Gastroesophageal sphincter (tissue), 4 donors: ENCODE measurements at regions not wholly inside any gene's neighbourhood (a gene's known extent, or its start where the extent isn't known, plus 50 kb on each side); places are given as distances from the start of the nearest gene placed in this dataset.

Experiments
- ATAC-seq: fragments of 150-250 bp; one replicate; pipeline ENCODE4 v1.9.1; 2016; ENCODE audit warnings: mild to moderate bottlenecking, moderate library complexity
- H3K27ac ChIP-seq, 4 donors: fragments of 200-600 bp; sonication (generic) in 3 of 4; 1 replicate in 3 of 4; 2 replicates in 1 of 4; pipeline ENCODE4 v1.5.1; 2016 to 2019
- H3K27me3 ChIP-seq: fragments of 200-600 bp; sonication (generic); one replicate; pipeline ENCODE4 v1.5.1; 2019
- H3K36me3 ChIP-seq, 2 donors: fragments of 200-600 bp; sonication (generic); one replicate each; pipeline ENCODE4 v1.5.1; 2019; ENCODE audit warnings: control low read depth in 1 of 2
- H3K4me1 ChIP-seq, 3 donors: fragments of 200-600 bp; sonication (generic); 1 replicate in 2 of 3; 2 replicates in 1 of 3; pipeline ENCODE4 v1.5.1; 2016 to 2019; ENCODE audit warnings: control low read depth in 2 of 3
- H3K4me3 ChIP-seq, 2 donors: fragments of 200-600 bp; sonication (generic); one replicate each; pipeline ENCODE4 v1.5.1; 2019; ENCODE audit warnings: mild to moderate bottlenecking in 1 of 2, moderate library complexity in 1 of 2
- H3K9me3 ChIP-seq, 3 donors: fragments of 200-600 bp; sonication (generic); one replicate each; pipeline ENCODE4 v1.5.1; 2017 to 2019; ENCODE audit warnings: control low read depth in 2 of 3
- EP300 ChIP-seq: sonication (generic); formaldehyde crosslinking; IDR thresholded peaks from one replicate; pipeline ENCODE4 v1.6.1; 2017; ENCODE audit warnings: antibody characterized with exemption, mild to moderate bottlenecking
- POLR2A ChIP-seq, 2 donors: fragments of 450-650 bp; IDR thresholded peaks; one replicate each; pipeline ENCODE4 v1.6.1; 2017; ENCODE audit warnings: antibody characterized with exemption in 2 of 2, mild to moderate bottlenecking in 2 of 2, moderate library complexity in 1 of 2
- POLR2AphosphoS5 ChIP-seq: sonication (generic); formaldehyde crosslinking; IDR thresholded peaks from one replicate; pipeline ENCODE4 v1.6.1; 2017; ENCODE audit warnings: antibody characterized with exemption
- WGBS, 2 donors: methylation state at CpG; one replicate each; pipeline ENCODE4 v1.1.5; 2018; ENCODE audit warnings: low coverage in 1 of 2; 5-methylcytosine and 5-hydroxymethylcytosine counted together
- TF ChIP-seq, protein P1 (sequence below), 4 experiments: fragments of 200-600 bp in 2 of 4; fragments of 450-650 bp in 2 of 4; sonication (generic) in 1 of 4; IDR thresholded peaks; one replicate each; pipeline ENCODE4 v1.5.1; 2017 to 2019; ENCODE audit warnings: antibody characterized with exemption in 4 of 4, mild to moderate bottlenecking in 2 of 4, moderate library complexity in 2 of 4

DNA sequence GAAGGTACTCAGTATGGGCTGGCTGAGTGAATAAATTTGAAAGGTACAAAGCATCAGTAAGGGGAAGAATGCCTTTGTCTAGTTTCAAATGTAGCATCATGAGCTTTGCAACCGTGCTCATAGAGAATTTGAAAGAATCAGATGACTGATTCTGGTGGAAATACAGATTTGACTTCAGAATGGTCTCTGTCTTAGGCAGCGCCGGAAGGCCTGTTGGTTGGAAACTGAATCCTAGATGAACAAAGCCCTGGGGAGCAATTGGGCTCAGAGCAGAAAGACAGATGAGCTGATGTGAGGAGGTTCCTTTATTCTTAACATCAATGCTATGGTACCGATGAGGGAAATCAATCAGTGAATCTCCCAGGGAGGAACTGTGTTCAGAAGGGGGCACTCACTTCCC is 137.3 kb downstream of the SNAPC1 start:
- Histone ChIP-seq H3K36me3 (no peaks in the 10 kb centered on the region), H3K27me3 (no peaks in the 10 kb centered on the region), H3K9me3 (no peaks in the 10 kb centered on the region), H3K4me3 (no peak overlapping the region), H3K4me1 (no peaks in the 10 kb centered on the region), H3K27ac (no peak overlapping the region)
- no peak for TF ChIP-seq EP300
- no peak for TF ChIP-seq POLR2A (IDR thresholded peaks at IDR 0.05)
- TF ChIP-seq, protein P1, sequence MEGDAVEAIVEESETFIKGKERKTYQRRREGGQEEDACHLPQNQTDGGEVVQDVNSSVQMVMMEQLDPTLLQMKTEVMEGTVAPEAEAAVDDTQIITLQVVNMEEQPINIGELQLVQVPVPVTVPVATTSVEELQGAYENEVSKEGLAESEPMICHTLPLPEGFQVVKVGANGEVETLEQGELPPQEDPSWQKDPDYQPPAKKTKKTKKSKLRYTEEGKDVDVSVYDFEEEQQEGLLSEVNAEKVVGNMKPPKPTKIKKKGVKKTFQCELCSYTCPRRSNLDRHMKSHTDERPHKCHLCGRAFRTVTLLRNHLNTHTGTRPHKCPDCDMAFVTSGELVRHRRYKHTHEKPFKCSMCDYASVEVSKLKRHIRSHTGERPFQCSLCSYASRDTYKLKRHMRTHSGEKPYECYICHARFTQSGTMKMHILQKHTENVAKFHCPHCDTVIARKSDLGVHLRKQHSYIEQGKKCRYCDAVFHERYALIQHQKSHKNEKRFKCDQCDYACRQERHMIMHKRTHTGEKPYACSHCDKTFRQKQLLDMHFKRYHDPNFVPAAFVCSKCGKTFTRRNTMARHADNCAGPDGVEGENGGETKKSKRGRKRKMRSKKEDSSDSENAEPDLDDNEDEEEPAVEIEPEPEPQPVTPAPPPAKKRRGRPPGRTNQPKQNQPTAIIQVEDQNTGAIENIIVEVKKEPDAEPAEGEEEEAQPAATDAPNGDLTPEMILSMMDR (IDR thresholded peaks at IDR 0.05), result no peak
- TF ChIP-seq POLR2AphosphoS5, result no peak
- WGBS, 2 donors, result 77 to 87% methylated on average over 3 to 4 of the region's 4 CpGs
- no peak for ATAC-seq

DNA sequence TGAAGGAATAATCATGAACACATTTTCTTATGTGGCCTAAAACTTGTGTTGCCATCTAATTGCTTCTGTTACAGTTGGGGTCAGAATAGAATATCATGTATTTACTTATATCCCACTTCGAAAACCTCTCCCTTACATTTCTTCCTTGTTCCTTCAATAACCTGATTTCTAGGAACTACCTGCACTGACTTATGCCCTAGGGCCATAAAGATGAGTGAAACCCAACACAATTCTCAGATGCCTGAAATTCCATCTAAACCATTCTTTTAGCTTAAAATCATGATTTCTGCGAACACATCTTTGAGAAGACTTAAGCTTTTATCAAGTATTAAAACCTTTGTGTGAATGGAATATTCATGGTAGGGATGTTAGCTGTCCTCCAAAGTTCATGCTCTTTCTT is 142.7 kb downstream of the SNAPC1 start:
- Histone ChIP-seq H3K4me3 (no peak overlapping the region), H3K27me3 (no peaks in the 10 kb centered on the region), H3K9me3 (no peaks in the 10 kb centered on the region), H3K4me1 (no peaks in the 10 kb centered on the region), H3K36me3 (no peaks in the 10 kb centered on the region), H3K27ac (no peak overlapping the region)
- 50 to 92% methylated on average over 2 of the region's 2 CpGs for WGBS, 2 donors
- TF ChIP-seq EP300 (no peak), POLR2A (IDR thresholded peaks at IDR 0.05) (no peak), POLR2AphosphoS5 (no peak)
- TF ChIP-seq, protein P1 (IDR thresholded peaks at IDR 0.05), result no peak
- ATAC-seq, result no peak

DNA sequence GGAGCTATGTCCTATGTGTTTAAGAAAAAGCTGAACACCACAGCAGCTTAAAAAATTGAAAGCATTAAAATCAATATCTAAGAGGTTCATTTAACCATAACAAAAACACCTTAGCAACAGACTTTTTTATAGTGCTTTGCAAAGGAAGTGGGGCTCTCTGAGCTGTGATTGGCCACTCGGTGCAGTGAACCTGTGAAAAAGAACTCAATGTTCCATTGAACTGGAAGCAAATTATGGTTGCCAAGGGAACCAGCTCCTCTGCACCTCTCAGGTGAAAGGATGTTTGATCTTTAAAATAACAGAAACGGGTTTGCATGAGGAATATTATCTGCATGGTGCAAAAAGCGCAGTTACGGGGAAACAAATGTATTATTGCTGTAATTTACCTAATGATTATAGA is 149.4 kb downstream of the SNAPC1 start:
- Histone ChIP-seq H3K27me3 (no peaks in the 10 kb centered on the region), H3K27ac (no peak overlapping the region), H3K36me3 (no peaks in the 10 kb centered on the region), H3K4me3 (no peak overlapping the region), H3K4me1 (no peaks in the 10 kb centered on the region), H3K9me3 (no peaks in the 10 kb centered on the region)
- TF ChIP-seq POLR2AphosphoS5, result no peak
- WGBS, 2 donors, result 53 to 58% methylated on average over 3 to 4 of the region's 4 CpGs
- no peak for ATAC-seq

DNA sequence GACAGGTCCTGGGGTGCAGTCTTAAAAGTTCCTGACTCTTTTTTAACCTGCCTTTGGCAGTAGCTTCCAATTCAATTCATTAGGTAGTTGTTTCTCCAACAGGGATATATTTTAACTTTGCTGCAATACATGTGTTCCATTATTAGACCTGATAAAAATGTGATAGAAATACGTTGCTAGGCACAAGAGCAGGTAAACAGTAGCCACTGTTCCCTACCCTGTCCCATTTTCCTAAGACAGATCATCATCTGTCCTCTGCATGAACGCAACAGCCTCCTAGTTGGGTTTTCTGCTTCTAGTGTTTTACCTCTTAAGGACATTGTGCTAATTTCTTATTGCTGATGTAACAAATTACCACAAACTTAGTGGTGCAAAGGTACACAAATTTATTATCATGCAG is 156.8 kb downstream of the SNAPC1 start:
- Histone ChIP-seq H3K4me3 (no peak overlapping the region), H3K27ac (no peak overlapping the region), H3K27me3 (no peaks in the 10 kb centered on the region), H3K9me3 (no peaks in the 10 kb centered on the region), H3K36me3 (no peaks in the 10 kb centered on the region), H3K4me1 (no peaks in the 10 kb centered on the region)
- TF ChIP-seq, protein P1 (IDR thresholded peaks at IDR 0.05), result no peak
- no peak for ATAC-seq
- WGBS, 2 donors, result 64 to 71% methylated on average over 2 of the region's 2 CpGs

DNA sequence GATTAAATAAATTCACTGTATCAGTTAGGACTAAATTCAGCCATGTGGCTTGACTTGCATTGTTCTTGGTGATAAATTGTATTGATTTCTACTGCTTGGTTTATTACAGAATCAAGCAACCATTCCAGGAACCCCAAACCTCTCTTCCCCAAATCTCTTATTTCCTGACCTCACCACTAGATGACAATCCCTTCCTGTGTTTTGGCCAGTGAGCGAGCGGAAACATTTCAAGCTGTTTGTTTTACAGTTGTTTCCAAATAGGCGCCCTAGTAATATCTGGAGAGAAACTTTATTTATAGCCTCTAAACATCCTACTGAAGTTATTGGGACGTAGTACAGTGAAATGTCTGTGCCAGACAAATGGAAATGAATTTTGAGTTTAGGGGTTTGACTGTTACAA is 161.1 kb downstream of the SNAPC1 start:
- Histone ChIP-seq H3K27me3 (no peaks in the 10 kb centered on the region), H3K9me3 (no peaks in the 10 kb centered on the region), H3K4me1 (no peaks in the 10 kb centered on the region), H3K36me3 (no peaks in the 10 kb centered on the region), H3K27ac (no peak overlapping the region), H3K4me3 (no peak overlapping the region)
- TF ChIP-seq EP300, result no peak
- TF ChIP-seq POLR2A (IDR thresholded peaks at IDR 0.05), result no peak
- no peak for TF ChIP-seq POLR2AphosphoS5
- TF ChIP-seq, protein P1 (IDR thresholded peaks at IDR 0.05), result no peak
- ATAC-seq, result no peak
- WGBS, 2 donors, result 29 to 35% methylated on average over 2 to 4 of the region's 4 CpGs

DNA sequence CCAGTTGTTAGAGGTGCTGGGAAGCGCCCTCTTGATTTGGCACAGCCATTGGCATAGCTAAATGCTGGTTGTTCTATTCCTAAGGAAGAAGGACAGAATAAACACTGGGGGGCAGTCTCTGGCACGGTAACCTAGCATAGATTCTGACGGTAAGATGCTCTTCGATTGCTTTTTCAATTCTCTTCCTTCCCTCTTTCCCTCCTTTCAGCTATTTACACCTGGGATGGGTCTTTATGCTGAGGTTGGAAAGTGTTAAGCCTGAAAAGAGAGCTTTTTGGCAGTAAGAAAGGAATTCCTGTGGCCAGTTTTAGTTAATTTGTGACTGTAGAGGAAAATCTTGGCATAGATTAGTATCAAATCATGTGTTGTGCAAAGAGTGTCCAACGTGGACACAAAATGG is 162.8 kb downstream of the SNAPC1 start:
- ATAC-seq, result no peak
- Histone ChIP-seq H3K36me3 (no peaks in the 10 kb centered on the region), H3K27ac (no peak overlapping the region), H3K27me3 (no peaks in the 10 kb centered on the region), H3K4me1 (no peaks in the 10 kb centered on the region), H3K4me3 (no peak overlapping the region), H3K9me3 (no peaks in the 10 kb centered on the region)
- no peak for TF ChIP-seq POLR2A (IDR thresholded peaks at IDR 0.05)
- no peak for TF ChIP-seq EP300
- no peak for TF ChIP-seq POLR2AphosphoS5
- TF ChIP-seq, protein P1 (IDR thresholded peaks at IDR 0.05), result no peak
- WGBS, 2 donors, result 48 to 68% methylated on average over 5 of the region's 5 CpGs
